ENCODE measurements at regions not wholly inside any gene's neighbourhood (a gene's known extent, or its start where the extent isn't known, plus 50 kb on each side); places are given as distances from the start of the nearest gene placed in this dataset.

- TF ChIP-seq HOXB5 (CRISPR knock-in tag; IDR thresholded peaks at IDR 0.05), result no peak
- TF ChIP-seq CTCF (IDR thresholded peaks at IDR 0.05), result no peak
- no peak for TF ChIP-seq POLR2A (IDR thresholded peaks at IDR 0.05; ENCODE audit: low read length)
- TF ChIP-seq HDAC2 (IDR thresholded peaks at IDR 0.05), result no peak
- no peak for TF ChIP-seq HEYL (CRISPR knock-in tag; IDR thresholded peaks at IDR 0.05)
- TF ChIP-seq EP300 (IDR thresholded peaks at IDR 0.05), result no peak
Observed at GRCh38 chr4:27887646-27888045, 1027.0 kb downstream of the STIM2 start.
